GM12878 (cell line): ENCODE measurements at regions not wholly inside any gene's neighbourhood (a gene's known extent, or its start where the extent isn't known, plus 50 kb on each side); places are given as distances from the start of the nearest gene placed in this dataset.

Source experiments
- POLR2A ChIP-seq: IDR thresholded peaks from 2 replicates; pipeline ENCODE4 v1.6.1; 2011; ENCODE audit warnings: low read depth, mild to moderate bottlenecking, low read length
- RFX5 ChIP-seq: IDR thresholded peaks from 2 replicates; pipeline ENCODE4 v1.6.1; 2011; ENCODE audit warnings: low read depth, low read length, improper control_type of control experiment
- SMAD1 ChIP-seq: fragments of 450-650 bp; IDR thresholded peaks from 2 replicates; pipeline ENCODE4 v1.6.1; 2018; ENCODE audit warnings: mild to moderate bottlenecking, low read depth; ENCODE audit not compliant: partially characterized antibody
- SUZ12 ChIP-seq: fragments of 200-600 bp; sonication (generic); IDR thresholded peaks from one replicate; pipeline ENCODE4 v1.6.1; 2018; ENCODE audit warnings: antibody characterized with exemption, mild to moderate bottlenecking; ENCODE audit not compliant: unreplicated experiment
- ZZZ3 ChIP-seq: IDR thresholded peaks from 2 replicates; pipeline ENCODE4 v1.6.1; 2011; ENCODE audit warnings: low read depth; ENCODE audit not compliant: control insufficient read depth, insufficient read length
- TF ChIP-seq, protein P1 (sequence below), 3 experiments: IDR thresholded peaks in 2 of 3; conservative IDR thresholded peaks in 1 of 3; 2 replicates each; pipeline ENCODE4 v1.5.1; 2011; ENCODE audit warnings: low read depth in 3 of 3, low read length in 3 of 3, mild to moderate bottlenecking in 3 of 3, control low read depth in 2 of 3, moderate library complexity in 2 of 3, inconsistent platforms in 1 of 3, mixed read lengths in 1 of 3; ENCODE audit not compliant: control insufficient read depth in 2 of 3, insufficient read depth in 1 of 3; ENCODE audit errors: extremely low read depth in 1 of 3

DNA sequence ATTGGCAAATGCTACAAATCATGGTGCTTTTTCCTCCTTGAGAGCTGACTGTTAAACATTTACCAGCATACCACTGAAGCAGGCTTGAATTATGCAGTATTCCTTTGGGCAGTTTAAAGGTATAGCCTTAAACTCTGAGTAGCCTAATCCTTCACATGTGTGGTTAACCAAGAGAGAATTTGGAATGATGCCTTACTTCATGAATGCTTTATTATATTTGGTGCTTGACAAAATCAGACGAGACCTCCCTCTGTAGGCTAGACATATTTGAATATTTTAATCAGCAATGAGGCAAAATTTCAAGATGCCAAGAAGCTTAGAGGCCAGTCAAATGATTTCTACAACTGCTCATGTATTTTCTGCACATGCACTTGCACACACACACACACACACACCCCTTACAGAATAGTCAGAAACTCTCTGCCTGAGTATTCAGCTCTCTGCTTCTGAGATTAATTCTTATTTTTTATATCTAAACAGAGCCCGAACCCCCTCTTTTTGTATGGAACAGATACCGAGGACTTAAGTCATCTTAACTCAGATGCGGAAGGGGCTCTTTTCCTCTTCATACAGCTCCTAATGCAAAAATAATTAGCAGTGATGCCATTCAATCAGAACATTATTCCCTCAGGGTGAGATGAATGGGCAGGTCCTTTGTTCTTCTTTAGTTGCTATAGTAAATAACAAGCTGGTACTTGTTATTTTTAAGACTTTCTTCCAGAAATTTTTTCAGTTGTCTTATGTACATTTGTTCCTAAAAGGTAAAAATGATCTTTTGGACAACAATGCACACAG is 195.5 kb upstream of the TMC3 start:
- TF ChIP-seq POLR2A (no peak), RFX5 (no peak), SMAD1 (no peak), SUZ12 (no peak), ZZZ3 (no peak)
- TF ChIP-seq, protein P1, sequence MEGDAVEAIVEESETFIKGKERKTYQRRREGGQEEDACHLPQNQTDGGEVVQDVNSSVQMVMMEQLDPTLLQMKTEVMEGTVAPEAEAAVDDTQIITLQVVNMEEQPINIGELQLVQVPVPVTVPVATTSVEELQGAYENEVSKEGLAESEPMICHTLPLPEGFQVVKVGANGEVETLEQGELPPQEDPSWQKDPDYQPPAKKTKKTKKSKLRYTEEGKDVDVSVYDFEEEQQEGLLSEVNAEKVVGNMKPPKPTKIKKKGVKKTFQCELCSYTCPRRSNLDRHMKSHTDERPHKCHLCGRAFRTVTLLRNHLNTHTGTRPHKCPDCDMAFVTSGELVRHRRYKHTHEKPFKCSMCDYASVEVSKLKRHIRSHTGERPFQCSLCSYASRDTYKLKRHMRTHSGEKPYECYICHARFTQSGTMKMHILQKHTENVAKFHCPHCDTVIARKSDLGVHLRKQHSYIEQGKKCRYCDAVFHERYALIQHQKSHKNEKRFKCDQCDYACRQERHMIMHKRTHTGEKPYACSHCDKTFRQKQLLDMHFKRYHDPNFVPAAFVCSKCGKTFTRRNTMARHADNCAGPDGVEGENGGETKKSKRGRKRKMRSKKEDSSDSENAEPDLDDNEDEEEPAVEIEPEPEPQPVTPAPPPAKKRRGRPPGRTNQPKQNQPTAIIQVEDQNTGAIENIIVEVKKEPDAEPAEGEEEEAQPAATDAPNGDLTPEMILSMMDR (IDR thresholded peaks at IDR 0.05 in 2 of 3, conservative IDR thresholded peaks at IDR 0.05 in 1 of 3; ENCODE audit: control insufficient read depth in 2 of 3, extremely low read depth in 1 of 3, insufficient read depth in 1 of 3, low read depth in 3 of 3, low read length in 3 of 3), result no peak
